ENCODE measurements at regions not wholly inside any gene's neighbourhood (a gene's known extent, or its start where the extent isn't known, plus 50 kb on each side); places are given as distances from the start of the nearest gene placed in this dataset.
"Not testable (repeated sequence)": the region's sequence is repeated elsewhere in the genome, so short reads cannot be mapped to it uniquely, and the experiment has no call there.

DNA sequence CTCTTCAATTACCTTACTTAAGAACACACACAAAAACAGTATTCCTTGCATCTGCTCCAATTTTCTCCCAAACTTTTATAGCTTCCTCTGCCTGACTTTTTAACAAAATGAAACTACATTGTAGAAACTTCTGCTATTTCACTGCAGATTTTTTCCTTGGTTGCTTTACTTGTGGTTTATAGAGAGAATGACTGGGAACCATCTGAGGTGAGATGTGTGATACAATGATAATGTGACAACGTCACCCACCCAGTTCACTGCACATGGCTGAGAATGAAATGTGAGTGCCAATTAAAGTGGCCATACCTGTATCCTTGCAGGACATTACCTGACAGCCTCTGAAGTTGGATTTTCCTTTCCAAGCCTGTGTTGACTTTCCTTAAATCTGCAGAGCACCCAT is 258.4 kb downstream of the CD83 start:
- DNase-seq: no peak

DNA sequence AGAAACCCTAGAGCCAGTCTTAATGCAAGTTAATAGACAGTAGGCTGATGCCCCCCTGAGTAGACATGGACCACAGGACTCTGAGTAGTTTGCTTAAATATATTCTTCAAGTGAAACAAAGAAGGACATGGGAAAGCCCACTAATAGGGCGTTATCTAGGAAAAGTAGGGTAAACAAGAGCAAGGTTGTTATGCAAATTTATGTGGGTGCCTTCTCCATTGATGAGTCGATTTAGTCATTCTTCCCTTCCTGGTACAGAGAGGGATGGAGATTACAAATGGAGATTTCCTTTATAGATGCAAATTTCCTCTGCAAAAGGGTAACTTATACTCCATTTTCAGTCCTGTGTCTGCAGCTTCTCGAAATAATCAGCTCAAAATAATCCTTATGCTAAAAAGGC is 262.0 kb downstream of the CD83 start:
- no peak for DNase-seq

DNA sequence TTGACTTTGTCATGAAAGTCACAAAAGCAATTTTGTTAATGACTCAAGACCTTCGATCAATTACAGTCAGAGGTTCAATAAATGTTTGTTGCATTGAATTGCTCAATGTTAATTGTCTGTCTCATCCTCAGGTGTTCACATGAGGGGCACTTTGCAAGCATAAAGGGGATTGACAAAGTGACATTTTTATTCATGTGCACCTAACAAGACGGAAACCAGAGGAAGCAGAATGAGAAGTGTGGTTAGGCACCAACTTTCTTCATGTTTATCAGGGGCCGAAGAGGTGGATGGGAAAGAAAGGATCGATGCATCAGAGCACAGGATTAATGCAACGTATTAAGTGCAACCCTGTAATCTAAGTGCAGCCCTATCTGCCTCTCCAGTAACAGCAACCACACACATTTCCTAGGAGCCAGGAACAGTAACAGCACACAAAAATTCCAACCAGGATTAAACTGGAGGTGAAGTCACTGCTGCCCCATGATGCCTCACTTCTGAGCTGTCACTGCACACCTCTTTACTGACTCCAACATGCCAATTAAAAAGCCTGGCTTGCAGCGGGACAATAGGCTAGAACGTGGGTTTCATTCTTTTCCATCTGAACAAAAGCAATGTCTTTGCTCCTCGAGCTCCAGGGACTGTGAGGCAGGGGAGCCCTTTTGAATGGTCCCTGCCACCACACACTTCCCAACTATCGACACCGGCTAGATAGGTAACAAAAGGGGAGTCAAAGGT is 262.7 kb downstream of the CD83 start:
- DNase-seq: no peak

DNA sequence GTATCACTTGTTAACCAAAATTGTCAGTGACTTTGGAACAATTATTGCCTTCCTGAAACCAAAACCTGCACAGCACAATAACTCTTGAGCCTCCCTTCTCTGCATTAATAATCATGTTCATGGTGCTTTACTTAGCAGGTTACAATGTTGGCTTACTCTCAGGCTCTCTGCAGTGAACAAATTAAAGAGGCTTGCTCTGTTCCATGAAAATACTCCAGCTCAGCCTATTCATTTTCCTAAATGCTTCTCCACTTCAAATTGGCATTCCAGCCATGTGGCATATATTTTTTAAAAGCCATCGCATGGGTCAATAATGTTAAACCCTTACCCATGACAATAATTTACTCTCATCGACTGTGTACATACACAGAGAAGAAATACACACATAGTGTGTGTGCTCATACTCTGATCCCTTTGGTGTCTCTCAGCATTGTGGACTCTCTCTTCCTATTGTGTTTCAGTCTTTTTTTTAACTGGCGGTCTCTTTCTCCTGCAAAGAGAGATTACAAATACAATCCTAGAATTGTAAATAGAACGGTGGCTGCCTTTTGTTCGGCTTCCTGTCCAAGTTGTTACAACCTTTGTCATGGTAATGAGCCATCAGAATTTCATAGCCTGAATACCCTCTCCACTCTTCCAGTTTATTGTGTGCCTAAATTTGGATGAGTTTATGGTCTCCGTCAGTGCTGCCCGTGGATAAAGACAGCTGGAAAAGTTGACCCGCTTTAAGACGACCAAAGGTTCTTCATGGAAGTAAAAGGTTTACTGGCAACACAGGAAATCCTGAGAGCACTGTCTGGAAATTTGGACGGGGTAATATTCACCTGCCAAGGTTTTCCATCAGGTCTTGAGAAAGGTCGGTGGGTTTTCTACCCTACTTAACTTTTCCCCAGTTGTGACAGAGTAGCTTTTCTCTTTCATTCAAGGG is 263.6 kb downstream of the CD83 start:
- no peak for DNase-seq

DNA sequence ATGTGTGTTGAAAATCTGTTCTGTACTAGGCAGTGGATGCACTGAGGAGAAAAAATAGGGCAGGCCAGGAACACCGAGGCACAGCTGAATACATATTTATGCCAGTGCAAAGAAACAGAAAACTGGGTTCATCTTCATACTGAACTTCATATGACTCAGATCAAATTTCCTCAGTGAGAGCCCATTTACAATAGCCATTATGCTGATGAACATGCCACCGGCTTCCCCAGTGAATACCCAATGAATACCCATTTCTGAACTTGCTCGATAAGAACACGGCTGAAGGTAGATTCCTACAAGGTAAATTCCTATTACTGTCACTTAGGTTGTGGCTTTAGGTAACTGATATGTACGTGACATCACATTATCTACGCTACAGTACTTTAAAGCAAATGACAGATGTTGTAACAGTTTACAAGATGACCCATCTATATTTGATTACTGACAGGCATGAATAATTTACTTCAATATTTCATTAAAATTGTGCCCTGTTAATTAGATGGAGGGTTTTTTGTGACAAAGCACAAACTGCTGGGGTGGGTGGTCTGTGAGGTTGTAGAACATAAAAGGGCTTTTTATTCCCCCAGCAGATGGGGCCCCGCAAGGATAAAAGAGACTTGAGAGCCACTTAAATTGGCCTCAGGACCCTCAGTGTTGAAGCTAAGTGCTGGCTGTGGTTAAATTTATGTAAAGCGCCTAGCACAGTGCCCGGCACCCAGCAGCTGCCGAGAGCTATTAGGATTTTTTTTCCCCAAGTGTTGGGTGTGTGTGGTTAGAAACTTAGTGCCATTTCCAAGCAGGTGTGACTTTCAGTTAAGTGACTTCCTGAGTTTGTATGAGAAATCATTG is 264.5 kb downstream of the CD83 start:
- DNase-seq: no peak

DNA sequence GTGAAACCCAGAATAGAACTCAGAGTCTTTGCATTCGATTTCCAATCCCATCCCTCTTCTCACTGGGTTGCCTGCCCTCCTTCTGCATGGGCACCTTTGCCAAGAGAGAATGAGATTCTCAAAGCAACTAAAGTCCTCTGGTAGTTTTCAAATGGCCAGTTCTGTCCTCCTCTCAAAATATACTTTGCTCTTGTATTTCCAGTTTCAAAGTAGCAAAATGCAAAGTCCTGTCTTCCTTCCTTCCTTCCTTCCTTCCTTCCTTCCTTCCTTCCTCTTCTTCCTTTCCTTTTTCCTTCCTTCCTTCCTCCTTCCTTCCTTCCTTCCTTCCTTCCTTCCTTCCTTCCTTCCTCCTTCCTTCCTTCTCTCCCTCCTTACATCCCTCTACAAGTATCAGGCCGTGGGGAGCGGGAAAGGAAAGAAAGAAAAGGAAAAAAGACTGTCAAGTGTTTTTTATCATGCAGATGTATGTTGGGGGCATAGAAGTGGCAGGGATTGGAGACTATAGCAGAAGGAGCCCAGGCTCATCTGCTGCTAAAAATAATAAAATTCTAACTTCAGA is 265.2 kb downstream of the CD83 start:
- no peak for DNase-seq

DNA sequence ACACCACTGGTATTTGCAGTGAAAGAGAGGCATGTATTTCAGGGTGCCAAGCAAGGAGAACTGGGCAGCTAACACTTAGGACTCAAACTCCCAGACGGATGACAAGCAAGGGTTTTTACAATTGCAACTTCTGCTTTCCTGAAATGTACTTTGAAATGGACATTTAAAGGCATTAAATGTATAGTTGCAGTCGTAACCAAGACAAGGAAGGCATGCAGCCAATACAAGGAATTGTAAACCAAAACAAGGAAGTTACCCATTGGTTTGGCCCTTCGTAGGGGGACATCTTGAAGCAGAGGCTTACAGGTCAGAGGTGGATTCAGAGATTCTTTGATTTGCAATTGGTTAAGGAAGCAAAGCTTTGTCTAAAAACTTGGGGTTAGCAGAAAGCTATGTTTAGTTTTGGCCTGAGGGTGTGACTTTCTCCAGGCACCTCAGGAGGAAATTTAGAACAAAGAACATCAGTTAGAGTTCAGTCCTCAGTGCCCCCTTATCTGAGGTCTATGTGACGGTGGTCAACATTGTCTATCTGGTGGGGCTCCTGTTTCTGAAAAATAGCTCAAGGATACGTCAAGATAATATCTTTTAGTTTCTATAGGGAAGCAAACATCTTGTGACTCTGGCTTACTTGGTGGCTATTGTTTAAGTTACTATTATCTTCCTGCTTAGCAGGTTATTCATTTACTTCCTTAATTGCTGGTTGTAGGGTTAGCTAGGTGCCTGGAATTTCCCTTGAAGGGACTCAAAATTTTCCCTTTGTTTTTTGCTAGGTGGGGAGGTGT is 266.0 kb downstream of the CD83 start:
- no peak for DNase-seq

DNA sequence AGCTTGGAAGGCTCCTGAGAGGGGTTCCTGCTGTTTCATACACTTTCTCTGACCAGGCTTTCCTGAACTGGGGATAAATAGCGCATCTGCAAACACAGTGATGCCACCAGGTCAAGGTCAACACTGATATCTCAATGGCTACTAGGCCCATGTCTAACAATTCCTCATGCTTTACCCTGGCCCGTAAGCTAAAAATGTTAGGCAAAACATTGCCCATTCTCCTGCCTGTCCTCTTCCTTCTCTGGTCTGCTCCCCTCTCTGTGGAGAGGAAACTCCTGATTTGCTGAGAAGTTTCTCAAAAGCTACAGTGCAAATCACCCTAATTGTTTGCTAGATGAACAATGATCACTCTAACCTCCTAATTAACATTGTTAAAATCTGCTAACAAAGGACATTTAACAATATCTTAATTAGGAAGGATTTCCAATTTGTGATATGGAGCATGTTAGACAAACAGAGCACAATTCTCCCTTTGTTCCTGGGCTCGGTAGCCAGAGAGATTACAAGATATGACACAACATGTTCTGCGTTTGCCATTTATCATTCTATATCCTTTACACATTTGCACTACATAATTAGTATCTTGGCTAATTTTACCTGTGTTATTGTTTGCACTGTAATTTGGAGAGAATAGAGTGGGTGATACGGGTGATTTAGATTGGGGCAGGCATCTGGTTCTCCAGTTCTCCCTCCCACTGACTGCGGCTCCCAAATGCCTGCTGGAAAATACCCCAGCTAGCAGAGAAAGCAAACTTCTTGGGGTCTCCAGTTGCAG is 266.8 kb downstream of the CD83 start:
- DNase-seq: no peak

DNA sequence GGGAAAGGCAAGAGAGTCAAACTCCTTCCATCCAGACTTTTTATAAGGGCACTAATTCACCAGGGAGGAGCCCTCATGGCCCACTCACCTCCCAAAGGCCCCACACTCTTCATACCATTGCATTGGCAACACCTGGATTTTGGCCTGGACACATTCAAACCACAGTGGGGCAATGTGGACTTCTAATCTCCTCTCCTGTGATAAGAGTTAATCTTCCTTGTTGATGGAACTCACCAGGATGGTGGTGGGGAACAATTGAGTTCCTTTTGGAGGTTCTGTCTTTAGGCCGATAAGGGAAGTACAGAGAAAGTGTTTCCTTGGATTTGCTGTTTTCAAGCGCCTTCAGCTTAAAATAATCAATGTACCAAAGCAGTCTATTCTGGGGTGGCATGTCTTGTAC is 268.7 kb downstream of the CD83 start:
- DNase-seq: no peak

DNA sequence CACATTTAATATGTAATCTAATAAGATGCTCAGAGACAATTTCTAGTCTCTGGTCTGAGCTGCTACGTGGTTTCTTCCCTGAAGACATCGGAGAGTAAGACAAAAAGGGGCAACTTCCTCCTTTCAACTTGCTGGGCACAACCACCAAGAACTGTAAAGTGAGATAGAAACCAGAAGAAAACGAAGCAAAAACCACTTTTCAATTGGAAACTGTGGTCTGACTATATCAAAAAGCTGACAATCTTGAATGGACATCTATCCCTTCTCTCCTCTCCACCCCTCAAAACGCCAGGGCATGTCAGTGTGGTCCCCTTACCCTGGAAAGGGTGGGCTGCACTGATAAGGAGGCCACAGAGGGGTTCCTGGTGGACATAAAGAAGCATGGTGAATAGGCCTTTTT is 269.1 kb downstream of the CD83 start:
- no peak for DNase-seq

DNA sequence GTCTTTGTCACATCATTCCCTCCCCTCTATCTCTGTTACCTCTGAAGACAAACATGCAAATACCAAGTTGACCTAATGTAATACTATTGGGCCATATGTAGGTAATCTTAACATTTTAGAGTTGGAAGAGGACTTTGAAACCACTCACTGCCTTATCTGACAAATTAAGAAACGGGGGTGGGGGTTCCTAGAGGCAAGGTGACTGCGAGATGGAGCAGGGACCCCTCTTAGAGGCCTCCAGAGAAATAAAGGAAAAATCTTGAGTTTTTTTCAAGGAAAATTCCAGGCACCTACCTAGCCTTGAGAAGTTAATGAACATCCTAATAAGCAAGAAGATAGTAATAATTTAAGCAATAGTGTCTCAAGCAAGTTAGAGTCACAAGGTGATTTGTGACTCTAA is 270.8 kb downstream of the CD83 start:
- no peak for DNase-seq

DNA sequence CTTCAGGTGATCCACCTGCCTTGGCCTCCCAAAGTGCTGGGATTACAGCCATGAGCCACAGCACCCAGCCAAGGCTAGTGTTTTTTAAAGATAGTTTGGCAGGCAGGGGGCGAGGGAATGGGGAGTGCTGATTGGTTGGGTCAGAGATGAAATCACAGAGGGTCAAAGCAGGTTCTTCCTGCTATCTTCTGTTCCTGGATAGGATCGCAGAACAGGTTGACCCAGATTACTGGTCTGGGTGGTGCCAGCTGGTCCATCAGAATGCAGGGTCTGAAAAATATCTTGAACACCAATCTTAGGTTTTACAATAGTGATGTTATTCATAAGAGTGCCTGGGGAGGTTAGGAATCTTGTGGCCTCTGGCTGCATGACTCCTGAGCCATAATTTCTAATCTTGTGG is 272.2 kb downstream of the CD83 start:
- DNase-seq: not testable (repeated sequence)

DNA sequence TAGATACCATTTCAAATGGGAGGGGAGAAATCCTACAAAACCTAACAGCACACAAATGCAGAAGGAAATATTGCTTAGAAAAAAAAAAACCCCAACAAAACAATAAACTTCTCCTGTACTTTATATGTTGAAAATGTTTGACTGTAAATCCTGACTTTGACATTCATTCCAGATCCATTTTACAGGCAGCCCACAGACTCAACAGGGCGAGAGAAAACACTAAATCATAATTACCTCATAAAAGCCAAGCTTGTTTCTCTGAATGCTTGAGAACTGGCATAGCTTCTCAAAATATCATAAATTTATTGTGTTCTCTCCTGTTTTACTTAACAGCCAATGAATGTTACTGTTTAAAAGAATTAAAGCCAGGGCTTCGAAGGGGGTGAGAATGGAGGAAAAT is 273.2 kb downstream of the CD83 start:
- no peak for DNase-seq

DNA sequence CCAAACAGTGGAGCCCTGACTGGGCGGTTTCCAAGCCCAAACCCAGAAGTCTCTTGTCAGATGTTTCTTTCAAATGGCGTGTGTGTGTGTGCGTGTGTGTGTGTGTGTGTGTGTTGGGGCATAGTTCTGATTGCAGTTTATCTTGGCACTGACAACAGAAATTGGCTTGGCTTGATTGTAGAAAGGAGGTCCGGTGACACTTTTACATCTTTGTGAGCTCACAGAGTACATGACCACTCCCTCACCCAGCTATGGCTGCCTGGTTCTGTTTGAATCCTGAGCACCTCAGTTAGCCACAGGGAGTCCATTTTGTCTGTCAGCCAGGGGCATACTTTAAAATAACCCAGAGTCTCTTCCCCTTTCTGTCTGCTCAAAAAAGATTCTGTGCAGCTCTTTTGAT is 276.3 kb downstream of the CD83 start:
- no peak for DNase-seq

DNA sequence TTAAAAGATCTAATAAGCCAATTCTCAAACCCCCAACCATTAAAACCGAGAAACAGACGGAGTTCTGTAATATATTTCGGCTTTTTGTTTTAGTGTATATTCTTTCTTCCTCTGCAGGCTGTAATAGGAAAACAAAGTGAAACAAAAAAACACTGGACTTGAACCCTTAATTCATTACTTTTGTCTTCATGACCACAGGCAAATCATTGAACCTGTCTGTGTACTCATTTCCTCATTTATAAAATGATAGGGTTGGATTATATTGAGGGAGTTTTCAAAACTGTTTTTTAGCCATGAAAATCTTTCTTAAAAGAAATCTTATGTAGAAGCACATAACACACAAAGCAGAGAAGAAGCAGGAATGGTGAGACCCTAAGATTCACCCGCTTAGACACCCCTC is 278.8 kb downstream of the CD83 start:
- no peak for DNase-seq

DNA sequence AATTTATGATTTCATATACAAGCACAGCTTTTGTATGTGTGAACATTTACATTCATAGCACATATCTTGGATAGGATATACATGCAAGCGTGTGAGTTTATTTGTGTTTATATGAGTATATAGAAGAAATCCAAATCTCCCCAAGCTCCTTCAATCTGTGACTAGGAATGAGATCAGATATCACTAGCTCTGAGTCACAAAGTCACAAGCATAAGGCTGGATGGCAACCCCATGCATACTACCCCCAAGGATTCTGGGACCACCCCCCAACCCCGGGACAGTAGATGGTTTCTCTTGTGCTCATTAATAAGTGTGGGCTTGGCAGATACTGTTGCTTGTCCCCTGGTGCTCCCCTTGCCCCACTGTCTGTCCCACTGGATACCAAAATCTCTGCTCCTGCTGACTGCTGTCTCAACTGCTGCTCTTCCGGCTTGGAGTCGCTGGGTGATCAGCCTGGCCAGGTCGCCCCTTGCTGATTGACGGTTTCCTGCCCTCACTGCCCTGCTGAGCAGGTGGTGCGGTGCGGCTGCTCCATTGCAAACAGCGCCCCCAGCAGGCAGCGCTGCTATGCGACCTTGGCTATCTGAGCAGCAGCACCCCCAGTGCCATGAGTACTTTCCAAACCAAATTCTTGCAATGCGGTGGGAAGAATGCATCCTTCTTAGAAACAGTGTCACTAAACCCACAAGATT is 279.4 kb downstream of the CD83 start:
- DNase-seq: peak; percentile 15

DNA sequence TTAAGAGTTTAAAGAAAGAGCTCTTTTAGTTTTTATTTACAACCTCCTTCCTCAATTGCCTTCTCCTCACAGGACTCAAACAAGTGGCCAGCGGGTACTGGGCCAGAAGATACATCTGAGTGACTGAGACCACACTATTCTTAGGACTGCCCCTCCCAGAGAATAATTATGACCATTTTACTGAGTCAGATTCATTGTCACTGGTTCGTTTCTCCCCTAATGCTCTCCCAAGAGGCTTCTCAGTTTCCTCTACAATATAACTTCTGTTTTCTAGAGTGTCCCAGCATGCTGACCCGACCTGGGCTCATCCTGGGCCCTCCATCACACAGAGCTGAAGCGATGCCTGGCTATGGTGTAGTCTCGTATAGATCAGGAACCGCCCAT is 279.9 kb downstream of the CD83 start:
- no peak for DNase-seq

DNA sequence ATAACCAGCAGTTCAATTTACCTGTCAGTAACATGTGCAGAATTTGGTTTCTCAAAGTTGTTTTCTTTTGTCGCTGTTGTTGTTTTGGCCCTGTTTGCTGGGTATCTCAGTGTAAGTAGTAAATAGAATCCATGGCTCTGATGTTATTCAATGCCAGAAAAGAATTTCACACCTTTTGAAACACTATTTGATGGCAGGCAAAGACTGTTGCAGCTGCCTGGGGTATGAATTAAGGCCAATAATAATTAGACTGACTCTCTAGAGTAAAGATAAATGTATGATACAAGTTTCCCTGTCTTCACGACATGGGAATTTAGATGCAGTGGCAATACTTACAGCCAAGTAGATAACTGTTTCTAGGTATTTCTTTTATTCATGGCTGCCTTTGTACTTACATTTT is 281.4 kb downstream of the CD83 start:
- DNase-seq: no peak

DNA sequence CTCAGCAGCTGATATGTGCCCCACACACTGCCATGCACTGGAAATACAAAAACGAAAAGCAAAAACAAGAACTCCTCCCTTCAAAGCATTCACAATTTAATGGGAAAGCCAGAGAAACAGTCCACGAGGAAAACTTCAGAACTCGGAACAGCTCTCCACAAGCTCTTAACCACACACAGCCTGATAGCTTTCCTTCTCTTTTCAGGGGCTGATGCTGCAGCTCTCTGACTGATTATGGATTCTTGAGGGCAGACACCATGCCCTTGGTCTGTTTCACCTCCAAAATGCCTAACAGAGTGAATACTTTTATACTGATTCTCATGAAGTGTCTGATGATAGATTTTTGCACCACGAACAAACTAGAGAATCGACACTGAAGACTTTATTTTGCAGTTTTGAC is 282.1 kb downstream of the CD83 start:
- no peak for DNase-seq

DNA sequence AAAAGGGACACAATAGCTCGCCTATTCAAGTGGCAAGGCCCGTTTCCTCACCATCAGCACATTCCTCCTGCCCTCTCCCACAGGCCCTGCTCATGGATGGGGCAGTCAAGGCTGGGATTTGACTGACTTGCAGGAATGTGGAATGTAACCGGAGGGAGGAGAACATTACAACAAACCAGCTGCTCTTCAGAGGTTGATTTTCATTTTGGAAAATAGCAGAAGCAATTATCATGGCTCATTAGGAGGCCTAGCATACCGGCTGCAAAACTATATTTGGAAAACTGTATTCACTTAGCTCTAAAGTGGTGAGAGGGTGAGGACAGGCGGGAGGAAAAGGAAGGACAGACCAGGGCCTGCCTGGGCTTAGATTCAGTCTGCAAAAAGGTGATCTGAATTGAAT is 283.7 kb downstream of the CD83 start:
- no peak for DNase-seq

Data from EL (cell line).